A673 (cell line): ENCODE measurements at regions not wholly inside any gene's neighbourhood (a gene's known extent, or its start where the extent isn't known, plus 50 kb on each side); places are given as distances from the start of the nearest gene placed in this dataset.

Experiments
- EZH2 ChIP-seq: fragments of 200-600 bp; sonication (generic); IDR thresholded peaks from 2 replicates; pipeline ENCODE4 v1.6.1; 2017; ENCODE audit warnings: borderline replicate concordance, low read depth, mild to moderate bottlenecking, mixed read lengths, antibody characterized with exemption, low read length; ENCODE audit not compliant: poor library complexity, severe bottlenecking
- TF ChIP-seq, protein P1 (sequence below): fragments of 300-800, 200-600 bp; sonication (generic); conservative IDR thresholded peaks from 2 replicates; pipeline ENCODE4 v1.5.1; 2017; ENCODE audit warnings: low read depth, mild to moderate bottlenecking, antibody characterized with exemption, low read length, moderate library complexity, mixed read lengths

DNA sequence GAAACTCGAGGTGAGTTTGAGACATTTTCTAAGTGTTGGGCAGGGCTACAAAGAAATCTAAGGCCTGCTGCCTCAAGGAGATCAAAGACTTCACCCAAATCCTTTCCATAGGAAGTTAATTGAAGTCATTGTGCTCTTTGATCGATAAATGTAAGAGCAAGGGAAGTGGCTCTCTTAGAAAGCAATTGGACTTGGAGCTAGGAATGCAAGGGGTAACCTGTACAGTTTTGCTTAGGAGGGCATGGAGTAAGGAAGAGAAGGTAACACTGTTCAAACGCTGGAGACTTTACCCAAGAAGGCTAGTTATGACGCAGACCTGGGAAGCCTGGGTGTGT, 418.0 kb upstream of the PROX1 start:
- TF ChIP-seq, protein P1, sequence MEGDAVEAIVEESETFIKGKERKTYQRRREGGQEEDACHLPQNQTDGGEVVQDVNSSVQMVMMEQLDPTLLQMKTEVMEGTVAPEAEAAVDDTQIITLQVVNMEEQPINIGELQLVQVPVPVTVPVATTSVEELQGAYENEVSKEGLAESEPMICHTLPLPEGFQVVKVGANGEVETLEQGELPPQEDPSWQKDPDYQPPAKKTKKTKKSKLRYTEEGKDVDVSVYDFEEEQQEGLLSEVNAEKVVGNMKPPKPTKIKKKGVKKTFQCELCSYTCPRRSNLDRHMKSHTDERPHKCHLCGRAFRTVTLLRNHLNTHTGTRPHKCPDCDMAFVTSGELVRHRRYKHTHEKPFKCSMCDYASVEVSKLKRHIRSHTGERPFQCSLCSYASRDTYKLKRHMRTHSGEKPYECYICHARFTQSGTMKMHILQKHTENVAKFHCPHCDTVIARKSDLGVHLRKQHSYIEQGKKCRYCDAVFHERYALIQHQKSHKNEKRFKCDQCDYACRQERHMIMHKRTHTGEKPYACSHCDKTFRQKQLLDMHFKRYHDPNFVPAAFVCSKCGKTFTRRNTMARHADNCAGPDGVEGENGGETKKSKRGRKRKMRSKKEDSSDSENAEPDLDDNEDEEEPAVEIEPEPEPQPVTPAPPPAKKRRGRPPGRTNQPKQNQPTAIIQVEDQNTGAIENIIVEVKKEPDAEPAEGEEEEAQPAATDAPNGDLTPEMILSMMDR: no peak
- TF ChIP-seq EZH2: no peak
